ENCODE measurements at regions not wholly inside any gene's neighbourhood (a gene's known extent, or its start where the extent isn't known, plus 50 kb on each side); places are given as distances from the start of the nearest gene placed in this dataset.

DNA sequence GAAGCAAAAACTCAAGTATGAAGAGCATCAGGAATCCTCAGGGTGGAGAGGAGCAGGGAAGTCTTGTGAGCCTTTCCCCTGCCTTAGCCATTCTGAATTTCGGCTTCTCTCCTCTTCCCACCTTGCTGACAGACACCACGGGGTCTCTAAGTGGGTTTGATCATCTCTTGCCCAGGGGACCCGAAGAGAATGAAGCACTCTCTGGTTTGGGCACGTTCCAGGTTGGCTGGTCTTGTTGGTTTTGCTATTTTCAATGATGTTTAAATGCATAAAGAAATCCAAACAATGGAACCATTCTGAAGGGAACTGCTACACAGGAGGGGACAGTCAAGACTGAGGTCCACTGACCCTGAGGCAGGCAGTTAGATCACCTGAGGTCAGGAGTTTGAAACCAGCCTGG, 131.7 kb downstream of the PXDC1 start:
- TF ChIP-seq CTCF (IDR thresholded peaks at IDR 0.05; ENCODE audit: low read length) = no peak
- no peak for TF ChIP-seq EZH2 (optimal IDR thresholded peaks at IDR 0.05; ENCODE audit: low read depth, low read length)
- TF ChIP-seq EZH2phosphoT487 (IDR thresholded peaks at IDR 0.05; ENCODE audit: low read length) = no peak
